ENCODE measurements at regions not wholly inside any gene's neighbourhood (a gene's known extent, or its start where the extent isn't known, plus 50 kb on each side); places are given as distances from the start of the nearest gene placed in this dataset.

DNA sequence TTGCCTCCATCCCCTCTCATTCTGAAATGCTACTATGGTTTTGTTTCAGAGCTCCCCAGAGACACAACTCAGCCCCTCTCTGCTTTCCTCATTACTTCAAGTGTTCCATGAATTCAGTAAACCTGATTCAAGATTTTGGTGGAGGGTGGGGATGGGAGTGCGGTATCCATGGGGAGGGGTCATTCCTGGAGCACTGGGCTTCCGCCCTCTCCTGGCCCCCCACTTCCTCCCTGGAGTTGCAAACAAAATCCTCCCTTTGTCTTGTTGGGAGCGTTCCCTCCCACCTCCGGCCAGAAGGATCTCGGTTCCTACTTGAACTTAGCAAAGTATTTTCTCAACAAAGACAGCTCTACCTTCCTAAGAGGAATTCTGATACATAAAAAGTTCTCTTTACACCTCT is 71.8 kb upstream of the LTA4H start:
- no peaks in the 10 kb centered on the region for H3K36me3 ChIP-seq (ENCODE audit: control insufficient read depth in 2 of 2, insufficient read depth in 1 of 2, low read length in 2 of 2)
- no peak overlapping the region for H3K27ac ChIP-seq (ENCODE audit: extremely low read depth, low read depth, low read length)
- POLR2A ChIA-PET, result no interaction called here
- CTCF ChIA-PET, result no interaction called here
- no peaks in the 10 kb centered on the region for H3K9me3 ChIP-seq (ENCODE audit: control insufficient read depth, insufficient read depth, low read depth, low read length)
- no peak overlapping the region for H3K4me3 ChIP-seq (ENCODE audit: low read depth, low read length)
- no peaks in the 10 kb centered on the region for H3K4me1 ChIP-seq (ENCODE audit: control insufficient read depth, insufficient read depth, low read length)
- no peak for TF ChIP-seq BCL6B (tag by site-specific recombination; IDR thresholded peaks at IDR 0.05)
- no peak for TF ChIP-seq ZNF280D (tag by site-specific recombination; IDR thresholded peaks at IDR 0.05)
- no peak for TF ChIP-seq ZNF366 (tag by site-specific recombination; conservative IDR thresholded peaks at IDR 0.05)
- no peak for TF ChIP-seq ZNF639 (tag by site-specific recombination; IDR thresholded peaks at IDR 0.05)
- no peak for TF ChIP-seq ZSCAN4 (tag by site-specific recombination; IDR thresholded peaks at IDR 0.05)
- TF ChIP-seq ZNF311 (tag by site-specific recombination; IDR thresholded peaks at IDR 0.05; ENCODE audit: borderline replicate concordance), result no peak
- TF ChIP-seq OSR2 (tag by site-specific recombination; IDR thresholded peaks at IDR 0.05), result no peak
- TF ChIP-seq ZNF114 (tag by site-specific recombination; IDR thresholded peaks at IDR 0.05), result no peak
- TF ChIP-seq ZBTB20 (tag by site-specific recombination; IDR thresholded peaks at IDR 0.05), result no peak
- no peak for TF ChIP-seq ZFP3 (tag by site-specific recombination; IDR thresholded peaks at IDR 0.05; ENCODE audit: low read depth)
- TF ChIP-seq ZBTB26 (tag by site-specific recombination; optimal IDR thresholded peaks at IDR 0.05), result no peak
- TF ChIP-seq, protein P1, sequence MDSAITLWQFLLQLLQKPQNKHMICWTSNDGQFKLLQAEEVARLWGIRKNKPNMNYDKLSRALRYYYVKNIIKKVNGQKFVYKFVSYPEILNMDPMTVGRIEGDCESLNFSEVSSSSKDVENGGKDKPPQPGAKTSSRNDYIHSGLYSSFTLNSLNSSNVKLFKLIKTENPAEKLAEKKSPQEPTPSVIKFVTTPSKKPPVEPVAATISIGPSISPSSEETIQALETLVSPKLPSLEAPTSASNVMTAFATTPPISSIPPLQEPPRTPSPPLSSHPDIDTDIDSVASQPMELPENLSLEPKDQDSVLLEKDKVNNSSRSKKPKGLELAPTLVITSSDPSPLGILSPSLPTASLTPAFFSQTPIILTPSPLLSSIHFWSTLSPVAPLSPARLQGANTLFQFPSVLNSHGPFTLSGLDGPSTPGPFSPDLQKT (IDR thresholded peaks at IDR 0.05; ENCODE audit: borderline replicate concordance, low read depth, low read length), result no peak
- TF ChIP-seq ZNF16 (tag by site-specific recombination; IDR thresholded peaks at IDR 0.05; ENCODE audit: low read depth), result no peak
- TF ChIP-seq ZIC2 (tag by site-specific recombination; IDR thresholded peaks at IDR 0.05), result no peak

DNA sequence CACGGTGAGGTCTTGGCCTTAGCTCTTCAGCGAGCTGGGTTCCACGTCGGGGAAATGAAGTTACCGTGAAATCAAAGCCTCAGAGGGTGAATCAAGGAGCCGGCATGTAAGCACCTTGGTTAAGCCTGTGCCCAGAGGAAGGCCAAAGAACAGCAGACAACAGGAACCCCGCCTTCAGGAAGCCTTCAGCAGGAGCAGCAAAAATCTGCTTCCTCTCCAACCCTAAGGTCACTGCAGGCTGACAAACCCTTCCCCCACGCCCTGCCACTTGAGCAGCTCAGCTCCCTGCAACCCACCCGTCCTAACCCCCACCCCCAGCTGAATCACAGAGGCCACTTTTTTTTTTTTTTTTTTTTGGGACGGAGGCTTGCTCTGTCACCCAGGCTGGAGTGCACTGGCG is 72.9 kb upstream of the LTA4H start:
- ChIA-PET POLR2A (no interaction called here), CTCF (no interaction called here)
- H3K27ac ChIP-seq (ENCODE audit: extremely low read depth, low read depth, low read length), result no peak overlapping the region
- TF ChIP-seq ZNF558 (tag by site-specific recombination; IDR thresholded peaks at IDR 0.05) (no peak), ZFP37 (tag by site-specific recombination; IDR thresholded peaks at IDR 0.05) (no peak), ZNF202 (tag by site-specific recombination; IDR thresholded peaks at IDR 0.05; ENCODE audit: borderline replicate concordance) (no peak), SALL2 (tag by site-specific recombination; IDR thresholded peaks at IDR 0.05; ENCODE audit: borderline replicate concordance) (no peak), ZNF292 (tag by site-specific recombination; IDR thresholded peaks at IDR 0.05; ENCODE audit: borderline replicate concordance, low read depth) (no peak), ZNF777 (tag by site-specific recombination; IDR thresholded peaks at IDR 0.05; ENCODE audit: borderline replicate concordance) (no peak), ZNF132 (tag by site-specific recombination; IDR thresholded peaks at IDR 0.05; ENCODE audit: borderline replicate concordance) (no peak)
- TF ChIP-seq, protein P2, sequence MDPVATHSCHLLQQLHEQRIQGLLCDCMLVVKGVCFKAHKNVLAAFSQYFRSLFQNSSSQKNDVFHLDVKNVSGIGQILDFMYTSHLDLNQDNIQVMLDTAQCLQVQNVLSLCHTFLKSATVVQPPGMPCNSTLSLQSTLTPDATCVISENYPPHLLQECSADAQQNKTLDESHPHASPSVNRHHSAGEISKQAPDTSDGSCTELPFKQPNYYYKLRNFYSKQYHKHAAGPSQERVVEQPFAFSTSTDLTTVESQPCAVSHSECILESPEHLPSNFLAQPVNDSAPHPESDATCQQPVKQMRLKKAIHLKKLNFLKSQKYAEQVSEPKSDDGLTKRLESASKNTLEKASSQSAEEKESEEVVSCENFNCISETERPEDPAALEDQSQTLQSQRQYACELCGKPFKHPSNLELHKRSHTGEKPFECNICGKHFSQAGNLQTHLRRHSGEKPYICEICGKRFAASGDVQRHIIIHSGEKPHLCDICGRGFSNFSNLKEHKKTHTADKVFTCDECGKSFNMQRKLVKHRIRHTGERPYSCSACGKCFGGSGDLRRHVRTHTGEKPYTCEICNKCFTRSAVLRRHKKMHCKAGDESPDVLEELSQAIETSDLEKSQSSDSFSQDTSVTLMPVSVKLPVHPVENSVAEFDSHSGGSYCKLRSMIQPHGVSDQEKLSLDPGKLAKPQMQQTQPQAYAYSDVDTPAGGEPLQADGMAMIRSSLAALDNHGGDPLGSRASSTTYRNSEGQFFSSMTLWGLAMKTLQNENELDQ (tag by site-specific recombination; IDR thresholded peaks at IDR 0.05; ENCODE audit: low read depth), result no peak

More for the DNA sequence above, 72.9 kb upstream of the LTA4H start:
- no peaks in the 10 kb centered on the region for H3K36me3 ChIP-seq (ENCODE audit: control insufficient read depth in 2 of 2, insufficient read depth in 1 of 2, low read length in 2 of 2)
- H3K4me3 ChIP-seq (ENCODE audit: low read depth, low read length), result no peak overlapping the region
- H3K9me3 ChIP-seq (ENCODE audit: control insufficient read depth, insufficient read depth, low read depth, low read length), result no peaks in the 10 kb centered on the region
- no peaks in the 10 kb centered on the region for H3K4me1 ChIP-seq (ENCODE audit: control insufficient read depth, insufficient read depth, low read length)
